ENCODE measurements at regions not wholly inside any gene's neighbourhood (a gene's known extent, or its start where the extent isn't known, plus 50 kb on each side); places are given as distances from the start of the nearest gene placed in this dataset.

GRCh38 chr22:22755778-22756100 is 111.3 kb downstream of the GGTLC2 start:
- TF ChIP-seq, protein P1, sequence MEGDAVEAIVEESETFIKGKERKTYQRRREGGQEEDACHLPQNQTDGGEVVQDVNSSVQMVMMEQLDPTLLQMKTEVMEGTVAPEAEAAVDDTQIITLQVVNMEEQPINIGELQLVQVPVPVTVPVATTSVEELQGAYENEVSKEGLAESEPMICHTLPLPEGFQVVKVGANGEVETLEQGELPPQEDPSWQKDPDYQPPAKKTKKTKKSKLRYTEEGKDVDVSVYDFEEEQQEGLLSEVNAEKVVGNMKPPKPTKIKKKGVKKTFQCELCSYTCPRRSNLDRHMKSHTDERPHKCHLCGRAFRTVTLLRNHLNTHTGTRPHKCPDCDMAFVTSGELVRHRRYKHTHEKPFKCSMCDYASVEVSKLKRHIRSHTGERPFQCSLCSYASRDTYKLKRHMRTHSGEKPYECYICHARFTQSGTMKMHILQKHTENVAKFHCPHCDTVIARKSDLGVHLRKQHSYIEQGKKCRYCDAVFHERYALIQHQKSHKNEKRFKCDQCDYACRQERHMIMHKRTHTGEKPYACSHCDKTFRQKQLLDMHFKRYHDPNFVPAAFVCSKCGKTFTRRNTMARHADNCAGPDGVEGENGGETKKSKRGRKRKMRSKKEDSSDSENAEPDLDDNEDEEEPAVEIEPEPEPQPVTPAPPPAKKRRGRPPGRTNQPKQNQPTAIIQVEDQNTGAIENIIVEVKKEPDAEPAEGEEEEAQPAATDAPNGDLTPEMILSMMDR (conservative IDR thresholded peaks at IDR 0.05; ENCODE audit: low read depth, low read length) = no peak
- TF ChIP-seq EZH2 (IDR thresholded peaks at IDR 0.05; ENCODE audit: borderline replicate concordance, low read depth, low read length, poor library complexity, severe bottlenecking) = no peak

Data from A673 (cell line).